HG03439 (cell line): ENCODE measurements at regions not wholly inside any gene's neighbourhood (a gene's known extent, or its start where the extent isn't known, plus 50 kb on each side); places are given as distances from the start of the nearest gene placed in this dataset.
"Not testable (repeated sequence)": the region's sequence is repeated elsewhere in the genome, so short reads cannot be mapped to it uniquely, and the experiment has no call there.

ENCODE experiments used
- ATAC-seq: cut with Tn5 transposase; IDR thresholded peaks from one replicate; pipeline ENCODE4 v1.9.1; 2021; ENCODE audit warnings: mild to moderate bottlenecking, moderate library complexity; ENCODE audit not compliant: unreplicated experiment

- ATAC-seq: not testable (repeated sequence)
These were observed 1323.6 kb upstream of the ALCAM start for GRCh38 chr3:104043001-104043543.

- no peak for ATAC-seq
These were observed 1322.7 kb upstream of the ALCAM start for GRCh38 chr3:104044002-104044401.

DNA sequence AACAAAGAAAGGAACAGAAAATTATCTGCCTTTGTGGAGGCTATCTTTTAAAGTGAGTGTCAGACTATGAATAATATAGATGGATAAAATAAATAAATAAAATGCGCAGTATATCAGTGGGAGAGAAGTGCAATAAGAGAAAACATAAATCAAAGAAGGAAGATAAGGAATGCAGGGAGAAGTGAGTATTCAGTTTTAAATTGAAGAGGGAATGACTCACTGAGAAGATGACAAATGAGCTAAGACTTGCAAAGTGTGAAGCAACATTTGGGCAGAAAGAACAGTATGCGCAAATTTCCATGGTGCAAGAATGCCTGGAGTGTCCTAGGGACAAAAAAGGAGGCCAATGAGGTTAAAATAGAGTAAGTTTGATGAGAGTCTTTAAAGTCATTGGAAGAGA, 1300.1 kb upstream of the ALCAM start:
- ATAC-seq: no peak

GRCh38 chr3:104069114-104069513, 1297.6 kb upstream of the ALCAM start:
- no peak for ATAC-seq

- no peak for ATAC-seq
These were observed 1295.8 kb upstream of the ALCAM start for GRCh38 chr3:104070906-104071305.

GRCh38 chr3:104080088-104080626, 1286.6 kb upstream of the ALCAM start:
- ATAC-seq: no peak

- ATAC-seq: no peak
These were observed 1278.0 kb upstream of the ALCAM start for GRCh38 chr3:104088738-104089137.

- not testable (repeated sequence) for ATAC-seq
These were observed 1276.7 kb upstream of the ALCAM start for GRCh38 chr3:104089987-104090386.

DNA sequence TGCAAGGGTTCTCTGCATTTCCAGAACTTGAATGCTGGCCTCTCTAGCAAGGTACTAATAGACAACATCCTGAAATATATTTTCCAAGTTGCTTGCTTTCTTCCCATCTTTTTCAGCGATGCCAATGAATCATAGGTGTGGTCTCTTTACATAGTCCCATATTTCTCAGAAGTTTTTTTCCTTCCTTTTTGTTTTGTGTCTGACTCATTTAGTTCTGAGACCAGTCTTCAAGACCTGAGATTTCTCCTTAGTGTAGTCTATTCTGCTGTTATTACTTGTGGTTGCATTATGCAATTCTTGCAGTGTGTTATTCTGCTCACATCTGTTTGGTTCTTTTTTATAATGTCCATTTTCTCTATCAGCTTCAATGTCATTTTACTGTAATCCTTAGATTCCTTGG, 1265.0 kb upstream of the ALCAM start:
- ATAC-seq: no peak

- ATAC-seq: peak; percentile 94
These were observed 1264.3 kb upstream of the ALCAM start for GRCh38 chr3:104102386-104102785.

DNA sequence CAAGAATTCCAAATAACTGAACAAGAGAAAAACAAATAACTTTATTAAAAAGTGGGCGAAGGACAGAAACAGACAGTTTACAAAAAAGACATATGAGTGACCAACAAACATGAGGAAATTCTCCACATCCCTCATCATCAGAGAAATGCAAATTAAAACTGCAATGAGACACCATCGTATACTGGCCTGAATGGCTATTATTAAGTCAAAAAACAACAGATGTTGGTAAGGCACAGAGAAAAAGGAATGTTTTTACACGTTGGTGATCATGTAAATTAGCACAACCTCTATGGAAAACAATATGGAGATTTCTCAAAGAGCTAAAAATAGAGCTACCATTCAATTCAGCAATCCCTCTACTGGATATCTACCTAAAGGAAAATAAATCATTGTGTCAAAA, 1260.4 kb upstream of the ALCAM start:
- no peak for ATAC-seq

- no peak for ATAC-seq
These were observed 1258.2 kb upstream of the ALCAM start for GRCh38 chr3:104108522-104108921.

- ATAC-seq: no peak
These were observed 1240.2 kb upstream of the ALCAM start for GRCh38 chr3:104126463-104126862.

- ATAC-seq: no peak
These were observed 1239.7 kb upstream of the ALCAM start for GRCh38 chr3:104126864-104127553.

DNA sequence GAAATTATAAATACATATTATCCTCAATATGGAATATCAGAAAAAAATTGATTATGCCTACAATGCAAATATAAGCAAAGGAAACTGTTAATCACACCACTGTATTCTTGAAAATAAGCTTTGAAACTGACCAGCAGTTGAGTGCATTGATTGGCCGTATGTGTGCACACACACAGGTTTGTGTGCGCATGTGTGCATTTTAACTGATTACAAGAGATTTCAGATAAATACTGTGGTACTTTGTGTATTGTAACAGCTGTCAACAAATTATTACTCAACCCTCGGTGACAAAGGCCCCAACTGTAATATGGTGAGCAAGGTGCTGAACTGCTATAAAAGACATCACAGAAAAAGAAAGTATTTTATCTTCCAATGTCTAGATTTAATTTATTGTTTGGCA, 1238.9 kb upstream of the ALCAM start:
- ATAC-seq: no peak

GRCh38 chr3:104132566-104133403, 1233.9 kb upstream of the ALCAM start:
- no peak for ATAC-seq

GRCh38 chr3:104133630-104134029, 1233.1 kb upstream of the ALCAM start:
- ATAC-seq: no peak

- no peak for ATAC-seq
These were observed 1229.6 kb upstream of the ALCAM start for GRCh38 chr3:104137116-104137515.

DNA sequence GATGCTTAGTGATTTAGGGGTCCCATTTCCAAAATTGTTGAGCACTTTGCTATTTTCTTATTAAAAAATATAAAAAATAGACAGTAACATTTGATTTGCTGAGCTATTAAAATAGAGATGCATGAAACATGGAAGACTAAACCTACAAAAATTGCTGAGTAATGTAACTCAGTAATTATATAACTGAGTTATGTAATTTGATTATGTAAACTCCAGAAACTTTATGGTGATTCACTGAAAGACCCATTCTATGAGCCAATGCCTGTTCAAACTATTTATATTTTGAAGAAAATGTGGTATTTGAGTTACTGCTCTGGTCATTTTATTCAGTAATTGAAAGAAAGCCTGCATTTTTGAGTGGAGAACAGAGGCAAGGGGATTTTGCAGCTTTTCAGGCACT, 1221.5 kb upstream of the ALCAM start:
- no peak for ATAC-seq

- no peak for ATAC-seq
These were observed 1217.6 kb upstream of the ALCAM start for GRCh38 chr3:104149154-104149553.

DNA sequence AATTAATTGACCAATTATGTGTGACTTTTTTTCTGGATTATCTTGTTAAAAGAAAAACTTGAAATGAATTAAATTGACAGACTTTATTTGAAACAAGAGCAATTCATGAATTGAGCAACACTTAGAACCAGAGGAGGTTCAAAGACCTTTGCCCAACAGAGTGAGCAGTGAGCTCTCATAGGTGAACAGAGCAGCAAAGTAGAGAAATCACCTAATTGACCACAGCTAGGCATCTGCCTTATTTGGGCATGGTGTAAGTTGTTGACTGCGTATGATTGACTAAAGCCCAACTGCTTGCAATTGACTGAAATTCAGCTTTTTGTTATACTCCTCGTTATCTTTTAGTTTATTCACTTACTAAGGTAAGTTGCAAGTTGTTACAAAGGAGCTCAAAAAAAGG, 1216.0 kb upstream of the ALCAM start:
- no peak for ATAC-seq

GRCh38 chr3:104154896-104155295, 1211.8 kb upstream of the ALCAM start:
- ATAC-seq: no peak
